Thyroid gland (tissue), 4 donors: ENCODE measurements at regions not wholly inside any gene's neighbourhood (a gene's known extent, or its start where the extent isn't known, plus 50 kb on each side); places are given as distances from the start of the nearest gene placed in this dataset.

Experiments used
- CTCF ChIP-seq, 6 experiments: fragments of 200-600 bp in 3 of 6; fragments of 450-650 bp in 3 of 6; sonication (generic) in 3 of 6; IDR thresholded peaks; one replicate each; pipeline ENCODE4 v1.5.1; 2016 to 2019; ENCODE audit warnings: antibody characterized with exemption in 6 of 6, mild to moderate bottlenecking in 2 of 6, inconsistent platforms in 1 of 6, moderate library complexity in 1 of 6
- POLR2A ChIP-seq, 2 donors: fragments of 450-650 bp; IDR thresholded peaks; one replicate each; pipeline ENCODE4 v1.6.1; 2017; ENCODE audit warnings: antibody characterized with exemption in 2 of 2, mild to moderate bottlenecking in 2 of 2, moderate library complexity in 1 of 2

GRCh38 chr2:66839551-66840320 is 404.8 kb downstream of the MEIS1 start:
- TF ChIP-seq CTCF (IDR thresholded peaks at IDR 0.05) (no peak), POLR2A (IDR thresholded peaks at IDR 0.05) (no peak)
